H1 (cell line): ENCODE measurements at regions not wholly inside any gene's neighbourhood (a gene's known extent, or its start where the extent isn't known, plus 50 kb on each side); places are given as distances from the start of the nearest gene placed in this dataset.

Source experiments
- CTCF ChIA-PET: fragments of 300-600 bp; sonication (Branson Sonifier 250); formaldehyde crosslinking; loops from one replicate; lab custom pipeline; 2021; ENCODE audit not compliant: partially characterized antibody; lab: Charles Lee
- POLR2A ChIA-PET: fragments of 300-600 bp; sonication (Branson Sonifier 250); formaldehyde crosslinking; loops from one replicate; lab custom pipeline; 2021; ENCODE audit warnings: inconsistent platforms; ENCODE audit not compliant: partially characterized antibody; lab: Charles Lee
- DNase-seq, 2 experiments: peaks; one replicate each; pipeline versions ENCODE4 v3.0.0 to v3.0.0-alpha.2; 2010 to 2022; ENCODE audit warnings: low spot score in 2 of 2, low read depth in 1 of 2, mixed read lengths in 1 of 2
- FAIRE-seq: peaks from 2 replicates; lab custom pipeline; 2011; peaks lifted over from hg19 to GRCh38; lab: Jason Lieb, UNC
- H2AFZ ChIP-seq: 2 replicates; pipeline ENCODE4 v1.8.1; 2012; ENCODE audit warnings: low read length, inconsistent platforms
- H2AK5ac ChIP-seq: 2 replicates; pipeline ENCODE4 v1.6.1; 2013; ENCODE audit warnings: low read depth, low read length
- H2BK120ac ChIP-seq: replicated peaks from 2 replicates; pipeline ENCODE3; 2013; ENCODE audit warnings: low read depth, low read length, inconsistent platforms
- H2BK12ac ChIP-seq: 2 replicates; pipeline ENCODE4 v1.6.1; 2013; ENCODE audit warnings: low read depth, low read length
- H2BK15ac ChIP-seq: 2 replicates; pipeline ENCODE4 v1.6.1; 2013; ENCODE audit warnings: low read length
- H2BK20ac ChIP-seq: 2 replicates; pipeline ENCODE4 v1.6.1; 2013; ENCODE audit warnings: low read length
- H2BK5ac ChIP-seq: 2 replicates; pipeline ENCODE4 v1.6.1; 2013; ENCODE audit warnings: low read depth, low read length
- H3K14ac ChIP-seq: 2 replicates; pipeline ENCODE4 v1.6.1; 2013; ENCODE audit warnings: inconsistent platforms; ENCODE audit not compliant: insufficient read length
- H3K18ac ChIP-seq: 2 replicates; pipeline ENCODE4 v1.6.1; 2013; ENCODE audit warnings: low read length; ENCODE audit errors: extremely low read depth
- H3K23ac ChIP-seq: 2 replicates; pipeline ENCODE4 v1.6.1; 2013; ENCODE audit warnings: inconsistent platforms; ENCODE audit not compliant: insufficient read length
- H3K23me2 ChIP-seq: 2 replicates; pipeline ENCODE4 v1.6.1; 2013; ENCODE audit warnings: low read depth, low read length
- H3K27ac ChIP-seq: 2 replicates; pipeline ENCODE4 v1.6.1; 2011; ENCODE audit warnings: low read depth, low read length, inconsistent platforms
- H3K27me3 ChIP-seq, 4 experiments: replicated peaks in 1 of 4; 1 replicate in 1 of 4; 2 replicates in 3 of 4; pipeline versions ENCODE4 v1.6.1 to v1.8.1; 2011 to 2013; ENCODE audit warnings: low read length in 3 of 4, mild to moderate bottlenecking in 3 of 4, inconsistent platforms in 2 of 4, mixed read lengths in 2 of 4, moderate library complexity in 1 of 4; ENCODE audit not compliant: control insufficient read depth in 3 of 4, insufficient read depth in 3 of 4; ENCODE audit errors: extremely low read depth in 1 of 4
- H3K36me3 ChIP-seq, 4 experiments: 2 replicates each; pipeline versions ENCODE4 v1.6.1 to v1.8.1; 2011 to 2013; ENCODE audit warnings: mild to moderate bottlenecking in 4 of 4, low read length in 3 of 4, moderate library complexity in 2 of 4, control low read depth in 1 of 4, inconsistent platforms in 1 of 4; ENCODE audit not compliant: insufficient read depth in 4 of 4, control insufficient read depth in 2 of 4
- H3K4ac ChIP-seq: replicated peaks from 2 replicates; pipeline ENCODE3; 2013; ENCODE audit warnings: low read length, low read depth, mixed read lengths, inconsistent platforms; ENCODE audit not compliant: insufficient read length
- H3K4me1 ChIP-seq, 4 experiments: replicated peaks in 1 of 4; 1 replicate in 1 of 4; 2 replicates in 3 of 4; pipeline versions ENCODE4 v1.6.1 to v1.8.1; 2011 to 2013; ENCODE audit warnings: low read length in 3 of 4, inconsistent platforms in 2 of 4, mixed read lengths in 1 of 4; ENCODE audit not compliant: insufficient read depth in 4 of 4, control insufficient read depth in 3 of 4
- H3K4me2 ChIP-seq, 2 experiments: 2 replicates each; pipeline versions ENCODE4 v1.6.1 to v1.8.1; 2011 to 2013; ENCODE audit warnings: low read depth in 2 of 2, low read length in 2 of 2, control low read depth in 1 of 2, inconsistent platforms in 1 of 2, mild to moderate bottlenecking in 1 of 2; ENCODE audit not compliant: insufficient read depth in 1 of 2
- H3K4me3 ChIP-seq, 4 experiments: fragments of 200-600, 300-600 bp in 1 of 4; sonication (generic), shearing (Covaris generic), sonication (Bioruptor Twin) in 1 of 4; 2 replicates each; pipeline versions ENCODE4 v1.5.1 to v1.8.1; 2011 to 2016; ENCODE audit warnings: low read length in 4 of 4, low read depth in 3 of 4, control low read depth in 2 of 4, inconsistent platforms in 2 of 4, mild to moderate bottlenecking in 2 of 4, mixed read lengths in 1 of 4, moderate library complexity in 1 of 4; ENCODE audit not compliant: insufficient read depth in 2 of 4; ENCODE audit errors: extremely low read depth in 1 of 4
- H3K56ac ChIP-seq: replicated peaks from 2 replicates; pipeline ENCODE3; 2013; ENCODE audit warnings: low read depth, mild to moderate bottlenecking, mixed read lengths, low read length, inconsistent platforms; ENCODE audit not compliant: insufficient read length
- H3K79me1 ChIP-seq: 2 replicates; pipeline ENCODE4 v1.6.1; 2013; ENCODE audit warnings: low read depth, low read length, control low read depth
- H3K79me2 ChIP-seq, 2 experiments: 2 replicates each; pipeline versions ENCODE4 v1.6.1 to v1.8.1; 2012 to 2013; ENCODE audit warnings: low read length in 2 of 2, mild to moderate bottlenecking in 2 of 2, inconsistent platforms in 1 of 2; ENCODE audit not compliant: insufficient read depth in 2 of 2, control insufficient read depth in 1 of 2
- H3K9ac ChIP-seq, 4 experiments: replicated peaks in 1 of 4; 1 replicate in 1 of 4; 2 replicates in 3 of 4; pipeline versions ENCODE4 v1.6.1 to v1.8.1; 2011 to 2013; ENCODE audit warnings: low read depth in 3 of 4, low read length in 3 of 4, control low read depth in 2 of 4, mild to moderate bottlenecking in 2 of 4, moderate library complexity in 2 of 4, inconsistent platforms in 1 of 4; ENCODE audit errors: extremely low read depth in 1 of 4
- H3K9me3 ChIP-seq, 2 experiments: 2 replicates each; pipeline versions ENCODE4 v1.6.1 to v1.8.1; 2012 to 2013; ENCODE audit warnings: mild to moderate bottlenecking in 2 of 2, moderate library complexity in 2 of 2, control low read depth in 1 of 2, inconsistent platforms in 1 of 2, low read depth in 1 of 2, low read length in 1 of 2, mixed read lengths in 1 of 2; ENCODE audit not compliant: insufficient read depth in 2 of 2
- H4K20me1 ChIP-seq, 2 experiments: replicated peaks in 1 of 2; 2 replicates each; pipeline versions ENCODE3 to v1.8.1; 2011 to 2013; ENCODE audit warnings: inconsistent platforms in 2 of 2, low read length in 2 of 2, mild to moderate bottlenecking in 1 of 2; ENCODE audit not compliant: insufficient read depth in 2 of 2, control insufficient read depth in 1 of 2
- H4K5ac ChIP-seq: 2 replicates; pipeline ENCODE4 v1.6.1; 2013; ENCODE audit warnings: low read length, low read depth, mixed read lengths, inconsistent platforms; ENCODE audit not compliant: insufficient read length
- H4K8ac ChIP-seq: 2 replicates; pipeline ENCODE4 v1.8.0; 2013; ENCODE audit warnings: mild to moderate bottlenecking, moderate library complexity, low read length, inconsistent platforms; ENCODE audit not compliant: insufficient read depth; ENCODE audit errors: extremely low read depth
- H4K91ac ChIP-seq: replicated peaks from 2 replicates; pipeline ENCODE3; 2013; ENCODE audit warnings: low read length, mixed read lengths, inconsistent platforms; ENCODE audit not compliant: insufficient read length
- CREB1 ChIP-seq: IDR thresholded peaks from 2 replicates; pipeline ENCODE4 v1.6.1; 2012; ENCODE audit warnings: inconsistent platforms
- E2F6 ChIP-seq: IDR thresholded peaks from 2 replicates; pipeline ENCODE4 v1.6.1; 2012; ENCODE audit warnings: inconsistent platforms
- EP300 ChIP-seq, 2 experiments: IDR thresholded peaks; 1 replicate in 1 of 2; 2 replicates in 1 of 2; pipeline ENCODE4 v1.6.1; 2011 to 2012; ENCODE audit warnings: low read depth in 2 of 2, low read length in 2 of 2, mild to moderate bottlenecking in 2 of 2, borderline replicate concordance in 1 of 2, inconsistent platforms in 1 of 2, moderate library complexity in 1 of 2
- HDAC2 ChIP-seq, 2 experiments: fragments of 300-600 bp in 1 of 2; sonication (generic) in 1 of 2; IDR thresholded peaks; 2 replicates each; pipeline ENCODE4 v1.6.1; 2011 to 2012; ENCODE audit warnings: low read depth in 2 of 2, low read length in 2 of 2, mild to moderate bottlenecking in 2 of 2, moderate library complexity in 2 of 2, borderline replicate concordance in 1 of 2, inconsistent platforms in 1 of 2
- MAX ChIP-seq: IDR thresholded peaks from 2 replicates; pipeline ENCODE4 v1.6.1; 2012; ENCODE audit warnings: inconsistent platforms
- RXRA ChIP-seq: IDR thresholded peaks from 2 replicates; pipeline ENCODE4 v1.6.1; 2011; ENCODE audit warnings: low read depth, mild to moderate bottlenecking, low read length, moderate library complexity; ENCODE audit not compliant: insufficient read depth
- SAP30 ChIP-seq: fragments of 300-600 bp; sonication (generic); IDR thresholded peaks from 2 replicates; pipeline ENCODE4 v1.7.1; 2012; ENCODE audit warnings: low read length, moderate library complexity, mild to moderate bottlenecking, inconsistent platforms; ENCODE audit not compliant: insufficient read depth, insufficient replicate concordance
- SP1 ChIP-seq: IDR thresholded peaks from 2 replicates; pipeline ENCODE4 v1.6.1; 2011; ENCODE audit warnings: low read depth, low read length
- SUZ12 ChIP-seq: fragments of 200-600 bp; sonication (generic); IDR thresholded peaks from 2 replicates; pipeline ENCODE4 v1.6.1; 2012; ENCODE audit warnings: mild to moderate bottlenecking, inconsistent platforms, low read length, moderate library complexity, mixed read lengths
- TAF7 ChIP-seq: optimal IDR thresholded peaks from 2 replicates; pipeline ENCODE3; 2011; ENCODE audit warnings: low read depth, mild to moderate bottlenecking, inconsistent platforms, low read length, moderate library complexity, borderline replicate concordance
- ZNF274 ChIP-seq: IDR thresholded peaks from 2 replicates; pipeline ENCODE4 v1.7.0; 2012; ENCODE audit warnings: low read length, borderline replicate concordance; ENCODE audit errors: extremely low read depth
- WGBS, 2 experiments: shearing (Covaris generic) in 1 of 2; methylation state at CpG; one replicate each; pipeline versions ENCODE4 v1.1.6 to v1.1.7; 2013 to 2015; ENCODE audit warnings: low lambda C conversion rate in 2 of 2, mixed read lengths in 2 of 2, inconsistent platforms in 1 of 2, low coverage in 1 of 2, missing lambda C conversion rate in 1 of 2; ENCODE audit not compliant: insufficient replicate concordance in 2 of 2, insufficient coverage in 1 of 2, insufficient read length in 1 of 2; ENCODE audit errors: extremely low coverage in 1 of 2, missing lambda C conversion rate in 1 of 2; 5-methylcytosine and 5-hydroxymethylcytosine counted together

GRCh38 chr9:110101531-110102161 lies 106.3 kb downstream of the C9orf152 start:
- Histone ChIP-seq H3K79me1 (peaks cover 2% of the 10 kb centered on the region; the same call in 1 of the 2 replicates), H3K23me2 (no peaks in the 10 kb centered on the region; the same call in 1 of the 2 replicates), H3K4me2 (no peak overlapping the region), H3K14ac (no peak overlapping the region), H4K20me1 (peaks cover 1 to 2% of the 10 kb centered on the region in 2 experiments), H3K36me3 (peaks cover 0 to 3% (median 0%) of the 10 kb centered on the region in 4 experiments; a peak in 1 of 8 replicates), H3K27ac (no peak overlapping the region), H3K23ac (no peak overlapping the region), H2BK120ac (no peak overlapping the region), H4K5ac (no peak overlapping the region), H2BK15ac (no peak overlapping the region), H2AK5ac (no peak overlapping the region), H2BK12ac (no peak overlapping the region), H2BK5ac (no peak overlapping the region), H3K56ac (no peak overlapping the region), H3K4me3 (no peak overlapping the region), H3K4me1 (peaks cover 2 to 37% (median 9%) of the 10 kb centered on the region in 4 experiments; a peak in 6 of 7 replicates), H3K9ac (no peak overlapping the region), H3K4ac (no peak overlapping the region), H3K79me2 (peaks cover 0 to 34% of the 10 kb centered on the region in 2 experiments; a peak in 2 of 4 replicates), H4K8ac (no peak overlapping the region), H3K9me3 (no peaks in the 10 kb centered on the region), H4K91ac (no peak overlapping the region), H3K18ac (no peak overlapping the region), H2AFZ (no peak overlapping the region), H3K27me3 (no peaks in the 10 kb centered on the region), H2BK20ac (no peak overlapping the region)
- FAIRE-seq (no peak), DNase-seq (no peak)
- TF ChIP-seq ZNF274 (no peak), CREB1 (no peak), MAX (0 out of 2 replicates have a peak, but pooled peaks have one; percentile 13), SP1 (no peak), SAP30 (no peak), RXRA (no peak), SUZ12 (no peak), EP300 (IDR thresholded peaks at IDR 0.05; ENCODE audit: borderline replicate concordance in 1 of 2, low read depth in 2 of 2, low read length in 2 of 2) (no peak), E2F6 (peak; percentile 38; the same call in 1 of the 2 replicates), HDAC2 (IDR thresholded peaks at IDR 0.05; ENCODE audit: borderline replicate concordance in 1 of 2, low read depth in 2 of 2, low read length in 2 of 2) (no peak), TAF7 (no peak)
- 83% methylated on average over 8 of the region's 8 CpGs; no CpG with 5 or more reads in 1 of the 2 experiments for WGBS, 2 experiments
- CTCF ChIA-PET: interaction anchor here (0.9 to 1.7 kb wide), 3 partner anchors 9 to 194 kb away, joined by 3 to 6 read pairs (median 3); no protein-coding TSS in a partner anchor
- POLR2A ChIA-PET: interaction anchor here (0.8 kb wide), 1 partner anchor 124 kb away, joined by 3 read pairs; no protein-coding TSS in a partner anchor
